HG03139 (cell line): ENCODE measurements at regions not wholly inside any gene's neighbourhood (a gene's known extent, or its start where the extent isn't known, plus 50 kb on each side); places are given as distances from the start of the nearest gene placed in this dataset.

Source experiments
- ATAC-seq: cut with Tn5 transposase; IDR thresholded peaks from one replicate; pipeline ENCODE4 v1.9.1; 2021; ENCODE audit not compliant: unreplicated experiment

DNA sequence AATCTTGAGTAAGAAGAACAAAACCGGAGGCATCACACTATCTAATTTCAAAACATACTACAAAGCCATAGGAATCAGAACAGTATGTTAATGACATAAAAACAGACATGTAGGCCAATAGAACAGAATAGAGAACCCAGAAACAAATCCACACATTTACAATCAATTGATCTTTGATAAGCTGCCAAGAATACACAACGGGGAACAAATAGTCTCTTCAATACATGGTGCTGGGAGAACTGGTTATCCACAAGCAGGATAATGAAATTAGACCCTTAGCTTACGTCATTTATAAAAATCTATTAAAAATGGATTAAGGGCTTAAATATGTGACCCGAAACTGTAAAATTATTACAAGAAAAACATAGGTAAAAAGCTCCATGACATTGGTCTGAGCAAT lies 417.7 kb downstream of the INSC start:
- no peak for ATAC-seq

DNA sequence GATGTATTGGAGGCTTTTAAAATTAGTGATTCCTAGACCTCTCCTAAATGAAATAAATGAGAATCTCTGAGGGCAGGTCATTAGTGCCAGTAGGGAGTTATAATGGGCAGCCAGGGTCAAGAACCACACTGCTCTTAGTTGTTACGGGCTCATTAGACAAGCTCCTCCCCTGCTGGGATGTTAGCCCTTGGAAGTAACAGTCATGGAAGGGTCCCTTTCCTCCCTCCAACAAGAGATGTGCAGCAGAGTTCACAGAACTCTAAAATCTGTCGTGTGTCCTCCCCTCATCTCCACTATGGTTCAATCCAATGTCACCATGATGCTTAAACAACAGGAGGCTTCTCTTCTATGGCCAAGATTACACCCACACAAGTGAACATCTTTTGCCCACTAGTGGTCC lies 419.5 kb downstream of the INSC start:
- no peak for ATAC-seq

DNA sequence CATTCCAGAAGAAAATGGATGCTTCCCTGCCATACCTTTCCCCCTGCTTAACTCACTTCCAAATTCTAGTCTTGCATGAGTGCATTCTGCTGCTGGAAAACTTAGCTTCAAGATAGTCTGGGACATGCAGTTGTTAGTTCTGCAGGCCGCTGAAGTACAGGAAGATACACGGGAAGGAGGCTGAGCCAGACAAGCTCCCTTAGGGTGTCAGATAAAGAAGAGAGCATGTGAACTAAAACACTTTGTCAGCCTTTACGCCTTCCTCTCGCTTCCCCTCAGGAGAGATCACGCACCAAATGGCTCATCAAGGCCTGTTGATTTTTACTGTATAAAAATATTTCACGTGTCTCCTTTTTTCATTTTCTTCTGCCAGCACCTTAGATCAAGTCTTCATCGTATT lies 420.7 kb downstream of the INSC start:
- no peak for ATAC-seq

GRCh38 chr11:15536438-15536837 lies 421.7 kb downstream of the INSC start:
- no peak for ATAC-seq

GRCh38 chr11:15539645-15540044 lies 424.9 kb downstream of the INSC start:
- ATAC-seq: no peak

DNA sequence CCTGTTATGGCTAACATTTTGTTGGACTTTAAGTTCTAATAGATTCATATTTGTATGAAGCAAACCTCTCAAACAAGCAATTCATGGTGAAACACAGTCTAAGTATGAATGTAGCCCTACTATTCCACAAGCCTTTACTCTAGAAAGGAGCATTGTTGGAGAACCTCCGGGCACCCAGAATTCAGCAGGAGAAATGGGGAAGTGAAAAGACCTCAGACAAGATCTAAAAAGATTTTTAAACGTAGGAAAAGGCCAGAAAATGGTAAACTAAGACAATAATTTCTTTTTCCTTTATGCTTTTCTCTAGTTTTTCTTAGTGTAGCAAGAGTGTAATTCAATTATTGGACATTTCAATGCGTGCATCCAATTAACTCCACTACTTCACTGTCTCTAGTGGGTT lies 426.4 kb downstream of the INSC start:
- no peak for ATAC-seq

DNA sequence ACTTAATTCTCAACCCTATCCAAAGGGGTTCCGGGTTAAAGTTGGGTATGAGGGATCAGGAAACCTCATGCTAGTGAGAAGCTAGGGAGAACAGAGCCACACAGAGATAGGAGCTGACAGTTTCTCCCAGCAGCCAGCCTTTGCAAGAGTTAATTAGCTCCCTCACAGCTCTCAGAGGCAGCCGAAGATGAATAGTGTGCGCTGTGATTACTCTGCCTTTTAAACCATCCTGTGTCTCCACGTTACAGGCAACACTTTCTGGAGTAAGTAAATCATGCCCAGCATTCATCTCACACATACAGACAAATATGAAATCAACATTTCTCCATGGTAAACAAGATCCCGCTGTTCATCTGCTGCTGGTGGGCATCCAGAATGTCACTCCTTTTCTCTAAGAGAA lies 429.6 kb downstream of the INSC start:
- ATAC-seq: no peak

DNA sequence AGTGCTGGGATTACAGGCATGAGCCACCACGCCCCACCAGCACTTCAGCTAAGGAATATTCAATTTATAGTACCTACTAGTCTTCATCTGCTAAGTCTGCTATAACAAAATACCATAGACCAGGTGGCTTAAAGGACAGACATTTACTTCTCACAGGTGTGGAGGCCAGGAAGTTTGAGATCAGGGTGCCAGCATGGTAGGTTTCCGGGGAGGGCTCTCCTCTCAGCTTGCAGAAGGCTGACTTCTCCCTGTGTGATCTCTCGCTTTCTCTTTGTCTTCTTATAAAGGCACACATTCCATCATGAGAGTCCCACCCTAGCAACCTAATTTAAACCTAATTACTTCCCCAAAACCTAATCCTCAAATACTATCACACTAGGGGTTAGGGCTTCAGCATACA lies 433.0 kb downstream of the INSC start:
- no peak for ATAC-seq

GRCh38 chr11:15551901-15552851 lies 437.5 kb downstream of the INSC start:
- no peak for ATAC-seq

- ATAC-seq: no peak
Observed at GRCh38 chr11:15555161-15555560, 440.4 kb downstream of the INSC start.

GRCh38 chr11:15557457-15558230 lies 442.9 kb downstream of the INSC start:
- ATAC-seq: no peak

DNA sequence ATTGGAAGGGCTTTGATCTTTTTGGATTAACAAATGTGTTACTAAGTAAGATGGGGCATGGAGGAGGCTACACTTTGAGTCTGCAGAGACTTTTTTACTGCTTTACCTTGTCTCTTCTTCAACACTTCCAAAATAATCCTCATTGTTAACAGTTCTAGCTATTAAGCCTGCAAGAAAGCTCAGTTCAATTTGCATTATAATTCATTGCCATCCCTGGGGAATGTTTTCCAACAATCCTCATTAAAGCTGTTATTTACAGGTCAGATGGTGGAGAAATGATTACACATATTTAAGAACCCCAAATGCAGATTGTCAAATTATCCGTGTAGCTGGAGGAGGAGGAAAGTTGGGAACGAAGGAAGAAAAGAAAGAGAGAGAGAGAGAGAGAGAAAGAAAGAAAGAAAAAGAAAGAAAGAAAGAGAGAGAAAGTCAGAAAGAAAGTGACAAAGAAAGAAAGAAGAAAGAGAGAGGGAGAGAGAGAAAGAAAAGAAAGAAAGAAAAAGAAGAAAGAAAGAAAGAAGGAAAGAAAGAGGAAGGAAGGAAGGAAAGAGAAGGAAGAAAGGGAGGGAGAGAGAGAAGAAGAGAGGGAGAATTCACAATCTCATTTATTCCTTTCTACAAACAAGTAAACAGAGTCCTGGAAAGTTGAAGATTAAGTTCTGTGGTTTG lies 443.9 kb downstream of the INSC start:
- ATAC-seq: no peak

- ATAC-seq: no peak
Observed at GRCh38 chr11:15560689-15561467, 446.2 kb downstream of the INSC start.

GRCh38 chr11:15562230-15562629 lies 447.5 kb downstream of the INSC start:
- ATAC-seq: no peak

DNA sequence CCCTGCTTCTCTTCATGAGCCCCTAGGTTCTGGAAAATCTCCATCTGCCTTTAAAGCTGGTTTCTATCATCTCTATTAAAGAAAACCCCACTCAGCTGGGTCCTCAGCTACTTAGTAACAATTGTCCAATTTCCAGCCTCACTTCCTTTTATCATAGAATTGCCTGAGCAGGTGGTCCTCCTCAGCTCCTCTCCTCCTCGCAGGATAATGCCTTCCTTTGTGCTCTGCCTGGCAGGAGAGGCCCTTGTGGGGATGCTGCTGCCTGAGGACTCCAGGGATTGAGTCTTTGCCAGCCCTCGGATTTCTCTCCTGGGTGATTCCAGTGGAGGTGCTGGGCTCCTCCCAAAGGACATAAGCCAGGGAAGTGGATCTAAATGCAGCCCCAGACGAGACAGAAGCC lies 448.3 kb downstream of the INSC start:
- ATAC-seq: no peak

DNA sequence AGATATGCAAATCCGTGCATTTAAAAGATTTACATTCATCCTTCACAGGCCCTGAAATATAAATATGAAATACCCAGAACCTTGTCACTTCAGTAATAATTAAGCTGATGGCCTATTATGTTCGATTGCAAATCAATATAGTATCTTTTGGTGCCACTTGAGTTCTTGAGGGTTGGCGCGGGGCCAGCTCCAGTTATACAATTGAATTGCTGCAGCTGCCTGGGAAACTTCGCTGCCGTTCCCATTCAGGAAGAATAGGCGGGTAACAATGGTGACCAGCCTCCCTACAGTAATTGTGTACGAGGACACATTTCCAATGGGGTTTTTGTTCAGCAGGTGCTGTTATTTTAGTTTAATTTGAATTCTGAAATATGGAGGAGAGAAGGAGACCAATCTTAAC lies 451.2 kb downstream of the INSC start:
- ATAC-seq: no peak

- ATAC-seq: no peak
Observed at GRCh38 chr11:15568440-15568839, 453.7 kb downstream of the INSC start.

- ATAC-seq: no peak
Observed at GRCh38 chr11:15569305-15570025, 454.7 kb downstream of the INSC start.

- no peak for ATAC-seq
Observed at GRCh38 chr11:15575409-15575808, 460.7 kb downstream of the INSC start.

DNA sequence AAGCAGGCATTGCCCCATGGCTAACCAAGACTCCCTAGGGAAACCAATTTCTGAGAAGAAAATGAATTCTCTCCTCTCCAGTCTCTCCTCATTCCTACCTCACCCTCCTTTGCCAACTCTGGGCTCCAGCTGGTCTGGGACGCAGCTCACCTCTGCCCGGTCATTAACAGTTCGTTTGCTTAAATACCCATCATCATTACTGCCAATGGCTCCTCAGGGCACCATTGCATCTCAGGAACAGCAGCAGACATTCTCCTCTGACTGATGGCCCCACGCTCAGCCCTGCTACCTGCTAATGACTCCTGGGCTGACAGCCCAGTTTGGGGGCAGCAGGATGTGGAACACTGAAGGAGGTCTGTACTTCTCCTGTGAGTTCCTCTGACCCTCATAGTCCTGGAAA lies 462.0 kb downstream of the INSC start:
- no peak for ATAC-seq
